ENCODE measurements at regions not wholly inside any gene's neighbourhood (a gene's known extent, or its start where the extent isn't known, plus 50 kb on each side); places are given as distances from the start of the nearest gene placed in this dataset.

- TF ChIP-seq GATA2 (IDR thresholded peaks at IDR 0.05; ENCODE audit: low read depth, low read length) (no peak), GATA3 (IDR thresholded peaks at IDR 0.05; ENCODE audit: low read depth, low read length) (no peak)
Measured at GRCh38 chr2:120958623-120959366, 223.1 kb downstream of the GLI2 start.

Measured in SH-SY5Y (cell line).